ENCODE measurements at regions not wholly inside any gene's neighbourhood (a gene's known extent, or its start where the extent isn't known, plus 50 kb on each side); places are given as distances from the start of the nearest gene placed in this dataset.

GRCh38 chr4:108370291-108371141 lies 201.8 kb upstream of the LEF1 start:
- H3K4me1 ChIP-seq (ENCODE audit: control insufficient read depth, insufficient read depth, low read length), result no peaks in the 10 kb centered on the region
- no peak overlapping the region for H3K4me3 ChIP-seq (ENCODE audit: low read depth, low read length)
- no peak overlapping the region for H3K27ac ChIP-seq (ENCODE audit: extremely low read depth, low read depth, low read length)
- TF ChIP-seq ZNF513 (tag by site-specific recombination; IDR thresholded peaks at IDR 0.05), result no peak
- no peak for TF ChIP-seq ATF2 (tag by site-specific recombination; IDR thresholded peaks at IDR 0.05; ENCODE audit: low read depth)
- no peak for TF ChIP-seq ZNF239 (tag by site-specific recombination; IDR thresholded peaks at IDR 0.05)
- no peak for TF ChIP-seq ZNF677 (tag by site-specific recombination; IDR thresholded peaks at IDR 0.05)
- no peak for TF ChIP-seq PRDM1 (tag by site-specific recombination; IDR thresholded peaks at IDR 0.05)
- TF ChIP-seq ZEB2 (tag by site-specific recombination; IDR thresholded peaks at IDR 0.05), result no peak
- TF ChIP-seq ZNF600 (tag by site-specific recombination; IDR thresholded peaks at IDR 0.05), result no peak
- TF ChIP-seq ZSCAN4 (tag by site-specific recombination; IDR thresholded peaks at IDR 0.05), result no peak
- no peak for TF ChIP-seq GLIS1 (tag by site-specific recombination; IDR thresholded peaks at IDR 0.05)
- TF ChIP-seq PRDM6 (tag by site-specific recombination; IDR thresholded peaks at IDR 0.05), result no peak
- no peak for TF ChIP-seq ZNF366 (tag by site-specific recombination; conservative IDR thresholded peaks at IDR 0.05)
- TF ChIP-seq TCF7L2 (IDR thresholded peaks at IDR 0.05; ENCODE audit: borderline replicate concordance, low read depth, low read length), result no peak
- TF ChIP-seq ZSCAN30 (tag by site-specific recombination; IDR thresholded peaks at IDR 0.05), result no peak
- TF ChIP-seq ZNF133 (tag by site-specific recombination; IDR thresholded peaks at IDR 0.05), result no peak
- ChIA-PET POLR2A (no interaction called here), CTCF (interaction anchor here (0.6 kb wide), 1 partner anchor 189 kb away, joined by 3 read pairs; no protein-coding TSS in a partner anchor)
- H3K9me3 ChIP-seq (ENCODE audit: control insufficient read depth, insufficient read depth, low read depth, low read length), result no peaks in the 10 kb centered on the region
- H3K36me3 ChIP-seq (ENCODE audit: control insufficient read depth in 2 of 2, insufficient read depth in 1 of 2, low read length in 2 of 2), result no peaks in the 10 kb centered on the region

GRCh38 chr4:108369035-108369655 lies 200.4 kb upstream of the LEF1 start:
- POLR2A ChIA-PET, result no interaction called here
- H3K9me3 ChIP-seq (ENCODE audit: control insufficient read depth, insufficient read depth, low read depth, low read length), result no peaks in the 10 kb centered on the region
- H3K4me3 ChIP-seq (ENCODE audit: low read depth, low read length), result no peak overlapping the region
- CTCF ChIA-PET, result interaction anchor here (0.5 kb wide), 1 partner anchor 95 kb away, joined by 4 read pairs; no protein-coding TSS in a partner anchor
- no peak overlapping the region for H3K27ac ChIP-seq (ENCODE audit: extremely low read depth, low read depth, low read length)
- peak; percentile 91 for TF ChIP-seq ZNF701 (tag by site-specific recombination; IDR thresholded peaks at IDR 0.05)
- no peak for TF ChIP-seq ZNF654 (tag by site-specific recombination; IDR thresholded peaks at IDR 0.05; ENCODE audit: low read depth)
- H3K4me1 ChIP-seq (ENCODE audit: control insufficient read depth, insufficient read depth, low read length), result no peaks in the 10 kb centered on the region
- no peaks in the 10 kb centered on the region for H3K36me3 ChIP-seq (ENCODE audit: control insufficient read depth in 2 of 2, insufficient read depth in 1 of 2, low read length in 2 of 2)
